ENCODE measurements at regions not wholly inside any gene's neighbourhood (a gene's known extent, or its start where the extent isn't known, plus 50 kb on each side); places are given as distances from the start of the nearest gene placed in this dataset.

GRCh38 chr2:7241041-7241745, 324.0 kb downstream of the RNF144A start:
- no peak for DNase-seq (ENCODE audit: extremely low spot score, unreplicated experiment)
- H3K4me1 Mint-ChIP-seq (ENCODE audit: unreplicated experiment): no peaks in the 10 kb centered on the region
- no peak overlapping the region for H3K27ac Mint-ChIP-seq
- no peak overlapping the region for H3K4me3 Mint-ChIP-seq
- TF ChIP-seq CTCF (conservative IDR thresholded peaks at IDR 0.05): no peak
- H3K36me3 Mint-ChIP-seq: peaks cover 3% of the 10 kb centered on the region
- no peaks in the 10 kb centered on the region for H3K27me3 Mint-ChIP-seq
- no peaks in the 10 kb centered on the region for H3K9me3 Mint-ChIP-seq

GRCh38 chr2:7242189-7242867, 325.1 kb downstream of the RNF144A start:
- Mint-ChIP-seq H3K27ac (no peak overlapping the region), H3K36me3 (peaks cover 3% of the 10 kb centered on the region), H3K4me1 (ENCODE audit: unreplicated experiment) (no peaks in the 10 kb centered on the region), H3K27me3 (no peaks in the 10 kb centered on the region), H3K4me3 (no peak overlapping the region), H3K9me3 (no peaks in the 10 kb centered on the region)
- no peak for TF ChIP-seq CTCF (conservative IDR thresholded peaks at IDR 0.05)
- no peak for DNase-seq (ENCODE audit: extremely low spot score, unreplicated experiment)

GRCh38 chr2:7243276-7243675, 326.1 kb downstream of the RNF144A start:
- H3K9me3 Mint-ChIP-seq: no peaks in the 10 kb centered on the region
- no peaks in the 10 kb centered on the region for H3K27me3 Mint-ChIP-seq
- H3K27ac Mint-ChIP-seq: no peak overlapping the region
- no peak for TF ChIP-seq CTCF (conservative IDR thresholded peaks at IDR 0.05)
- H3K36me3 Mint-ChIP-seq: peaks cover 3% of the 10 kb centered on the region
- DNase-seq (ENCODE audit: extremely low spot score, unreplicated experiment): no peak
- H3K4me3 Mint-ChIP-seq: no peak overlapping the region
- no peaks in the 10 kb centered on the region for H3K4me1 Mint-ChIP-seq (ENCODE audit: unreplicated experiment)

GRCh38 chr2:7256377-7256776, 339.2 kb downstream of the RNF144A start:
- no peaks in the 10 kb centered on the region for H3K27me3 Mint-ChIP-seq
- no peak overlapping the region for H3K4me3 Mint-ChIP-seq
- no peaks in the 10 kb centered on the region for H3K36me3 Mint-ChIP-seq
- H3K27ac Mint-ChIP-seq: no peak overlapping the region
- no peak for DNase-seq (ENCODE audit: extremely low spot score, unreplicated experiment)
- no peak for TF ChIP-seq CTCF (conservative IDR thresholded peaks at IDR 0.05)
- H3K9me3 Mint-ChIP-seq: no peaks in the 10 kb centered on the region
- no peaks in the 10 kb centered on the region for H3K4me1 Mint-ChIP-seq (ENCODE audit: unreplicated experiment)

GRCh38 chr2:7262727-7263126, 345.5 kb downstream of the RNF144A start:
- no peak overlapping the region for H3K27ac Mint-ChIP-seq
- H3K4me3 Mint-ChIP-seq: no peak overlapping the region
- DNase-seq (ENCODE audit: extremely low spot score, unreplicated experiment): no peak

More at GRCh38 chr2:7262727-7263126, 345.5 kb downstream of the RNF144A start:
- H3K36me3 Mint-ChIP-seq: no peaks in the 10 kb centered on the region
- H3K4me1 Mint-ChIP-seq (ENCODE audit: unreplicated experiment): peaks cover 8% of the 10 kb centered on the region
- H3K27me3 Mint-ChIP-seq: peaks cover 32% of the 10 kb centered on the region
- TF ChIP-seq CTCF (conservative IDR thresholded peaks at IDR 0.05): no peak
- no peaks in the 10 kb centered on the region for H3K9me3 Mint-ChIP-seq

All from type B pancreatic cell (in vitro differentiated cells).